Vagina (tissue), 2 donors: ENCODE measurements at regions not wholly inside any gene's neighbourhood (a gene's known extent, or its start where the extent isn't known, plus 50 kb on each side); places are given as distances from the start of the nearest gene placed in this dataset.

Experiments used
- DNase-seq, 2 donors: peaks; one replicate each; pipeline ENCODE4 v3.0.0-alpha.2; 2017; ENCODE audit errors: extremely low spot score in 2 of 2
- H3K27ac ChIP-seq: fragments of 200-600 bp; sonication (generic); one replicate; pipeline ENCODE4 v1.5.1; 2019
- H3K27me3 ChIP-seq: fragments of 200-600 bp; sonication (generic); one replicate; pipeline ENCODE4 v1.5.1; 2019
- H3K36me3 ChIP-seq, 2 donors: fragments of 200-600 bp; sonication (generic); one replicate each; pipeline ENCODE4 v1.5.1; 2017 to 2019
- H3K4me1 ChIP-seq: fragments of 200-600 bp; sonication (generic); one replicate; pipeline ENCODE4 v1.5.1; 2019
- H3K4me3 ChIP-seq, 2 donors: fragments of 200-600 bp; sonication (generic); 1 replicate in 1 of 2; 2 replicates in 1 of 2; pipeline ENCODE4 v1.5.1; 2016 to 2019
- H3K9me3 ChIP-seq: fragments of 200-600 bp; sonication (generic); one replicate; pipeline ENCODE4 v1.5.1; 2019
- CTCF ChIP-seq, 3 experiments: fragments of 450-650 bp in 2 of 3; fragments of 200-600 bp in 1 of 3; sonication (generic) in 1 of 3; IDR thresholded peaks; one replicate each; pipeline ENCODE4 v1.5.1; 2017 to 2019; ENCODE audit warnings: antibody characterized with exemption in 3 of 3, mild to moderate bottlenecking in 2 of 3, moderate library complexity in 2 of 3
- POLR2A ChIP-seq, 2 donors: fragments of 450-650 bp; IDR thresholded peaks; one replicate each; pipeline ENCODE4 v1.6.1; 2017; ENCODE audit warnings: antibody characterized with exemption in 2 of 2, mild to moderate bottlenecking in 2 of 2, moderate library complexity in 2 of 2
- POLR2AphosphoS5 ChIP-seq, 2 donors: sonication (generic); formaldehyde crosslinking; IDR thresholded peaks; one replicate each; pipeline ENCODE4 v1.9.0; 2017; ENCODE audit warnings: antibody characterized with exemption in 2 of 2, mild to moderate bottlenecking in 2 of 2, low read depth in 1 of 2; ENCODE audit not compliant: insufficient read depth in 1 of 2
- intact Hi-C: fragments of 100-400 bp; cut with DNase I; formaldehyde crosslinking; loops from one replicate; pipeline ENCODE4 v1.15.1; 2023

DNA sequence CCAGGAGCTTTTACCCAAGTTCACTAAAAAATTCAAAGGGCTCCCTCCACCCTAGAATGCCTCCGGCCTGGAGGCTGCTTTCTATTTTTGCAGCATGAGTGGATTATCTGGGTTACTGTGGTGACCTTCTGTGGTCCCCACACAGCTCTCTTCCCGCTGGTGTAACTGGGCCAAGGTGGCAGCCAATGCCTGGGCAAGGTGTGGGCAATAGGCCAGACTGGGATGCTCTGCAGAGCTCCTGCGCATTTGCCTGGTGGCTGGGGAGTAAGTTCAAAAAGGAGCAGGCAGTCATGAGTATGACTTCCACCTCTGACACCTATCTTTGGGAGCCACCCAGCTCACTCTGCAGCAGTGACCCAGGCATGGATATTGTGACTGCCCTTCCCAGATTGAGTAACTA is 130.5 kb upstream of the SPRED2 start:
- Histone ChIP-seq H3K27me3 (no peaks in the 10 kb centered on the region), H3K4me1 (peaks cover 12% of the 10 kb centered on the region), H3K4me3 (no peak overlapping the region), H3K36me3 (no peaks in the 10 kb centered on the region), H3K9me3 (no peaks in the 10 kb centered on the region), H3K27ac (no peak overlapping the region)
- no peak for TF ChIP-seq POLR2A (IDR thresholded peaks at IDR 0.05)
- no peak for TF ChIP-seq POLR2AphosphoS5 (IDR thresholded peaks at IDR 0.05; ENCODE audit: insufficient read depth in 1 of 2, low read depth in 1 of 2)
- TF ChIP-seq CTCF (IDR thresholded peaks at IDR 0.05): no peak
- DNase-seq: no peak
- intact Hi-C loops: no loop called here

DNA sequence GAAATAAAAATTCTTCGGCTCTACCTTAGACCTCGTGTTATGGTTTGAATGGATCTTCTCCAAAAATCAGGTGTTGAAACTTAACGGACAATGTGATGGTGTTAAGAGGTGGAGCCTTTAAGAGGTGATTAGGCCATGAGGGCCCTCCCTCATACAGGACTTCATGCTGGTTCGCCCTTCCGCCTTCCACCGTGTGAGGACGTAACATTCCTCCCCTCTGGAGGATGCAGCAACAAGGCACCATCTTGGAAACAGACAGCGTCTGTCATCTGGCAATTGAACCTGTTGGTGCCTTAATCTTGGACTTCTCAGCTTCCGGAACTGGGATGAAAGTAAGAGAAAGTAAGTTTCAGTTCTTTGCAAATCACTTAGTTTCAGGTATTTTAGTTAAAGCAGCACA is 126.3 kb upstream of the SPRED2 start:
- Histone ChIP-seq H3K4me1 (no peaks in the 10 kb centered on the region), H3K27ac (no peak overlapping the region), H3K9me3 (no peaks in the 10 kb centered on the region), H3K36me3 (no peaks in the 10 kb centered on the region), H3K27me3 (no peaks in the 10 kb centered on the region), H3K4me3 (no peak overlapping the region)
- DNase-seq: no peak
- TF ChIP-seq POLR2A (IDR thresholded peaks at IDR 0.05) (no peak), CTCF (IDR thresholded peaks at IDR 0.05) (no peak), POLR2AphosphoS5 (IDR thresholded peaks at IDR 0.05; ENCODE audit: insufficient read depth in 1 of 2, low read depth in 1 of 2) (no peak)
- intact Hi-C loops: no loop called here

DNA sequence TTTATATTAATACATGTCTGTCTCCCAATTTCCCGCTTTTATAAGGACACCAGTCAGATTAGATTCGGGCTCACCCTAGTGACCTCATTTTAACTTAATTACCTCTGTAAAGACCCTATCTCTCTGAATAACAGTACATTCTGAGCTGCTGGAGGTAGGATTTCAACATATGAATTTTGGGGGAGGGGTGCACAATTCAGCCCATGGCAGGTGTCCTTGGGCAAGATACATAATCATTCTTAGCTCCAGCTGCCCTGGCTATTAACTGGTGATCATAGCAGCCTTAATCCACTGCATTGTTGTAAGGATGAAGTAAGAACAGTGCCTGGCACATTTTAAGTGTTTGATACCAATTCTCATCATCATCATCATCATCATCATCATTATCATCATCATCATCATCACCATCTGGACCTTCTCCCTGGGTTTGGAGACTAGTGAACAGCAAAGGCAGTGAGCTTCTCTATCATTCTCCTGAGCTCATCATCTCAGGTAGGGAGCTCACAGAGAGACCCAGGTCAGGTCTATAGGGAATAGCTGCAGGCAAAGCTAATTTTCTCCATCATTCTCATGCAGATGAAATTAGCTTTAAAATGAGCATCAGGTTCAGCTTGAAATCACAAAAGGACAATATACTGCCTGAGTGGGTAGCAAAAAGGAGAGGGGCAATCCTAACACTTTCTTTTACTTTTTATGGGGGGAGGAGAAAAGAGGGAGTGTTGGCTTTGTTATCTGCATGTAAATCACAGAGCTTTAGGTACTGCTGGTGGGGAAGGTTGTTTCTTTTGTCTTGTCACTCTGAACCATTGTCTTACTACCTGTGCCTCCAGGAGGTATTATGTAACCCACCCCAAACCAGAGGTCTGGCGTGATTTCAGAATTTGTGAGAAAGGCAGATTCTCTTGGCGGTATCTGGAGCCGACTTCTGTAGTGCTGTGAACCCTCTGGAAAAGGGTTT is 125.5 kb upstream of the SPRED2 start:
- Histone ChIP-seq H3K4me1 (no peaks in the 10 kb centered on the region), H3K27me3 (no peaks in the 10 kb centered on the region), H3K4me3 (no peak overlapping the region), H3K36me3 (no peaks in the 10 kb centered on the region), H3K27ac (no peak overlapping the region), H3K9me3 (no peaks in the 10 kb centered on the region)
- intact Hi-C loops: no loop called here
- no peak for DNase-seq
- TF ChIP-seq CTCF (IDR thresholded peaks at IDR 0.05) (no peak), POLR2A (IDR thresholded peaks at IDR 0.05) (no peak), POLR2AphosphoS5 (IDR thresholded peaks at IDR 0.05; ENCODE audit: insufficient read depth in 1 of 2, low read depth in 1 of 2) (no peak)

- H3K36me3 ChIP-seq: no peaks in the 10 kb centered on the region
- H3K27me3 ChIP-seq: no peaks in the 10 kb centered on the region
- H3K4me3 ChIP-seq: no peak overlapping the region
- H3K27ac ChIP-seq: no peak overlapping the region
- intact Hi-C loops: loop anchor here (5.0 kb wide), 1 partner anchor 293 kb away; no protein-coding TSS in a partner anchor
- H3K4me1 ChIP-seq: no peaks in the 10 kb centered on the region
- DNase-seq: no peak
- no peaks in the 10 kb centered on the region for H3K9me3 ChIP-seq
- TF ChIP-seq POLR2A (IDR thresholded peaks at IDR 0.05) (no peak), POLR2AphosphoS5 (IDR thresholded peaks at IDR 0.05; ENCODE audit: insufficient read depth in 1 of 2, low read depth in 1 of 2) (no peak), CTCF (IDR thresholded peaks at IDR 0.05) (no peak)
Measured at GRCh38 chr2:65554765-65555591, 122.6 kb upstream of the SPRED2 start.
